ENCODE measurements at regions not wholly inside any gene's neighbourhood (a gene's known extent, or its start where the extent isn't known, plus 50 kb on each side); places are given as distances from the start of the nearest gene placed in this dataset.
A peak's percentile ranks its signal among the peaks of the same experiment; 100 is the strongest.
"Not testable (repeated sequence)": the region's sequence is repeated elsewhere in the genome, so short reads cannot be mapped to it uniquely, and the experiment has no call there.

- TF ChIP-seq POLR2AphosphoS5 (IDR thresholded peaks at IDR 0.05) (no peak), CTCF (IDR thresholded peaks at IDR 0.05) (no peak), POLR2A (IDR thresholded peaks at IDR 0.05) (no peak), EP300 (IDR thresholded peaks at IDR 0.05) (no peak)
- H3K27me3 ChIP-seq = no peaks in the 10 kb centered on the region
- no peak overlapping the region for H3K4me3 ChIP-seq
- intact Hi-C loops (cut with DNase I) = no loop called here
- no peak for DNase-seq
- no peak overlapping the region for H3K27ac ChIP-seq
- H3K9me3 ChIP-seq = no peaks in the 10 kb centered on the region
- H3K4me1 ChIP-seq = peaks cover 0 to 3% (median under 1%) of the 10 kb centered on the region in 4 donors
- H3K36me3 ChIP-seq = no peaks in the 10 kb centered on the region
These were observed 170.4 kb downstream of the SMAD6 start for GRCh38 chr15:66872405-66872804.

GRCh38 chr15:66873331-66873730, 171.3 kb downstream of the SMAD6 start:
- H3K36me3 ChIP-seq; DNase-seq; intact Hi-C loops (cut with DNase I); H3K4me3 ChIP-seq; H3K27ac ChIP-seq; H3K27me3 ChIP-seq; H3K9me3 ChIP-seq: not testable (repeated sequence)
- peaks cover 0 to 11% (median 2%) of the 10 kb centered on the region in 4 donors for H3K4me1 ChIP-seq
- 88 to 93% methylated on average over 3 of the region's 3 CpGs for WGBS, 2 donors

GRCh38 chr15:66873856-66874255, 171.8 kb downstream of the SMAD6 start:
- peaks cover 0 to 11% (median 2%) of the 10 kb centered on the region in 4 donors for H3K4me1 ChIP-seq
- H3K27ac ChIP-seq = no peak overlapping the region
- TF ChIP-seq POLR2A (IDR thresholded peaks at IDR 0.05) (no peak), EP300 (IDR thresholded peaks at IDR 0.05) (no peak), POLR2AphosphoS5 (IDR thresholded peaks at IDR 0.05) (no peak), CTCF (IDR thresholded peaks at IDR 0.05) (no peak)
- WGBS, 2 donors = 92 to 93% methylated on average over 6 of the region's 6 CpGs
- DNase-seq = peak; percentile 5
- no peaks in the 10 kb centered on the region for H3K9me3 ChIP-seq
- no peaks in the 10 kb centered on the region for H3K36me3 ChIP-seq
- no peaks in the 10 kb centered on the region for H3K27me3 ChIP-seq
- intact Hi-C loops (cut with DNase I) = no loop called here
- H3K4me3 ChIP-seq = no peak overlapping the region

GRCh38 chr15:66875588-66876420, 173.8 kb downstream of the SMAD6 start:
- Histone ChIP-seq H3K27ac (no peak overlapping the region), H3K4me3 (no peak overlapping the region), H3K27me3 (no peaks in the 10 kb centered on the region), H3K4me1 (peaks cover 0 to 11% (median 2%) of the 10 kb centered on the region in 4 donors), H3K36me3 (no peaks in the 10 kb centered on the region), H3K9me3 (no peaks in the 10 kb centered on the region)
- DNase-seq = peak; percentile 20
- 88% methylated on average over 17 of the region's 17 CpGs for WGBS, 2 donors
- no peak for TF ChIP-seq POLR2A (IDR thresholded peaks at IDR 0.05)
- intact Hi-C loops (cut with DNase I) = no loop called here

GRCh38 chr15:66876421-66876730, 174.3 kb downstream of the SMAD6 start:
- no peak overlapping the region for H3K4me3 ChIP-seq
- 52 to 56% methylated on average over 5 of the region's 5 CpGs for WGBS, 2 donors
- H3K4me1 ChIP-seq = peaks cover 0 to 11% (median 2%) of the 10 kb centered on the region in 4 donors
- intact Hi-C loops (cut with DNase I) = no loop called here
- TF ChIP-seq POLR2A (IDR thresholded peaks at IDR 0.05) (no peak), EP300 (IDR thresholded peaks at IDR 0.05) (no peak), POLR2AphosphoS5 (IDR thresholded peaks at IDR 0.05) (no peak), CTCF (IDR thresholded peaks at IDR 0.05) (no peak)
- no peak for DNase-seq
- no peak overlapping the region for H3K27ac ChIP-seq
- H3K27me3 ChIP-seq = no peaks in the 10 kb centered on the region
- H3K9me3 ChIP-seq = no peaks in the 10 kb centered on the region
- no peaks in the 10 kb centered on the region for H3K36me3 ChIP-seq
